B cell (primary cell): ENCODE measurements at regions not wholly inside any gene's neighbourhood (a gene's known extent, or its start where the extent isn't known, plus 50 kb on each side); places are given as distances from the start of the nearest gene placed in this dataset.

ENCODE experiments used
- ATAC-seq: fragments of 200-7000 bp; cut with Tn5 transposase; one replicate; pipeline ENCODE4 v1.10.0; 2021; ENCODE audit warnings: low read depth, mild to moderate bottlenecking, moderate number of reproducible peaks, moderate library complexity
- CTCF ChIA-PET: fragments of 350-600 bp; sonication (Branson Sonifier 250); formaldehyde crosslinking; loops from one replicate; lab custom pipeline; 2021; ENCODE audit warnings: antibody characterized with exemption, inconsistent platforms; lab: Charles Lee
- POLR2A ChIA-PET: fragments of 350-600 bp; sonication (Branson Sonifier 250); formaldehyde crosslinking; loops from one replicate; lab custom pipeline; 2021; ENCODE audit warnings: antibody characterized with exemption; lab: Charles Lee
- DNase-seq: peaks from one replicate; pipeline ENCODE4 v3.0.0; 2013
- H2AFZ ChIP-seq: 2 replicates; pipeline ENCODE4 v1.6.1; 2012; ENCODE audit warnings: mild to moderate bottlenecking, low read depth, low read length; ENCODE audit not compliant: insufficient read depth, poor library complexity, severe bottlenecking
- H3K27ac ChIP-seq, 2 donors: 1 replicate in 1 of 2; 2 replicates in 1 of 2; pipeline ENCODE4 v1.5.1; 2012 to 2013; ENCODE audit warnings: low read length in 2 of 2, mild to moderate bottlenecking in 2 of 2, moderate library complexity in 1 of 2
- H3K27me3 ChIP-seq, 4 experiments: fragments of 200-600 bp in 1 of 4; sonication (generic) in 1 of 4; replicated peaks in 1 of 4; 1 replicate in 2 of 4; 2 replicates in 2 of 4; pipeline versions ENCODE4 v1.6.1 to v1.7.0; 2013 to 2016; ENCODE audit warnings: low read length in 3 of 4, mild to moderate bottlenecking in 2 of 4, mixed read lengths in 1 of 4, moderate library complexity in 1 of 4; ENCODE audit not compliant: insufficient read depth in 4 of 4, control insufficient read depth in 3 of 4; ENCODE audit errors: control extremely low read depth in 1 of 4
- H3K36me3 ChIP-seq, 2 experiments: replicated peaks in 1 of 2; 1 replicate in 1 of 2; 2 replicates in 1 of 2; pipeline versions ENCODE4 v1.6.1 to v1.7.1; 2013; ENCODE audit warnings: low read length in 1 of 2; ENCODE audit not compliant: insufficient read depth in 2 of 2, control insufficient read depth in 1 of 2; ENCODE audit errors: control extremely low read depth in 1 of 2, extremely low read depth in 1 of 2
- H3K4me1 ChIP-seq, 2 donors: fragments of 200-600 bp in 1 of 2; sonication (generic) in 1 of 2; 1 replicate in 1 of 2; 2 replicates in 1 of 2; pipeline versions ENCODE4 v1.5.1 to v1.6.1; 2013 to 2017; ENCODE audit warnings: low read length in 2 of 2; ENCODE audit not compliant: control insufficient read depth in 2 of 2, insufficient read depth in 2 of 2
- H3K4me2 ChIP-seq: replicated peaks from 2 replicates; pipeline ENCODE3; 2012; ENCODE audit warnings: mild to moderate bottlenecking, low read depth, low read length; ENCODE audit not compliant: poor library complexity, severe bottlenecking
- H3K4me3 ChIP-seq, 5 experiments: fragments of 200-600 bp in 1 of 5; sonication (generic) in 1 of 5; 1 replicate in 3 of 5; 2 replicates in 2 of 5; pipeline versions ENCODE4 v1.5.1 to v1.7.0; 2011 to 2016; ENCODE audit warnings: low read length in 4 of 5, mild to moderate bottlenecking in 4 of 5, low read depth in 2 of 5, control low read depth in 1 of 5, moderate library complexity in 1 of 5; ENCODE audit not compliant: insufficient read depth in 1 of 5; ENCODE audit errors: control extremely low read depth in 1 of 5, extremely low read depth in 1 of 5
- H3K79me2 ChIP-seq: fragments of 200-600 bp; sonication (generic); one replicate; pipeline ENCODE4 v1.6.0; 2016; ENCODE audit warnings: low read length; ENCODE audit not compliant: control insufficient read depth, insufficient read depth
- H3K9ac ChIP-seq: fragments of 200-600 bp; sonication (generic); 2 replicates; pipeline ENCODE4 v1.6.1; 2017; ENCODE audit warnings: mild to moderate bottlenecking, low read length, moderate library complexity
- H3K9me3 ChIP-seq, 3 donors: one replicate each; pipeline versions ENCODE4 v1.6.1 to v1.7.1; 2013; ENCODE audit warnings: low read length in 2 of 3; ENCODE audit not compliant: control insufficient read depth in 2 of 3, insufficient read depth in 1 of 3; ENCODE audit errors: control extremely low read depth in 1 of 3
- H4K20me1 ChIP-seq: 2 replicates; pipeline ENCODE4 v1.6.0; 2012; ENCODE audit warnings: mild to moderate bottlenecking, low read length; ENCODE audit not compliant: insufficient read depth, control insufficient read depth, poor library complexity, severe bottlenecking
- H3K27ac Mint-ChIP-seq: one replicate; pipeline ENCODE4 v1.8.0; 2021; ENCODE audit warnings: mixed read lengths
- H3K27me3 Mint-ChIP-seq: one replicate; pipeline ENCODE4 v1.8.0; 2021; ENCODE audit warnings: mixed read lengths
- H3K4me1 Mint-ChIP-seq: one replicate; pipeline ENCODE4 v1.8.0; 2021; ENCODE audit warnings: mixed read lengths
- H3K4me3 Mint-ChIP-seq: one replicate; pipeline ENCODE4 v1.8.0; 2021; ENCODE audit warnings: mixed read lengths
- H3K9me3 Mint-ChIP-seq: one replicate; pipeline ENCODE4 v1.8.0; 2022; ENCODE audit warnings: mixed read lengths; ENCODE audit not compliant: insufficient read depth
- CTCF ChIP-seq: fragments of 200-600 bp; IDR thresholded peaks from one replicate; pipeline ENCODE4 v1.8.0; 2022; ENCODE audit warnings: antibody characterized with exemption, mild to moderate bottlenecking
- EZH2 ChIP-seq: IDR thresholded peaks from 2 replicates; pipeline ENCODE4 v1.6.1; 2012; ENCODE audit warnings: borderline replicate concordance, low read depth, mild to moderate bottlenecking, moderate library complexity, low read length; ENCODE audit not compliant: insufficient read depth, poor library complexity, severe bottlenecking
- WGBS: methylation state at CpG from one replicate; pipeline ENCODE4 v1.1.5; 2013; ENCODE audit warnings: missing lambda C conversion rate; ENCODE audit not compliant: insufficient coverage; 5-methylcytosine and 5-hydroxymethylcytosine counted together
- intact Hi-C: fragments of 100-400 bp; cut with micrococcal nuclease; formaldehyde crosslinking; loops from one replicate; pipeline ENCODE4 v1.10.0; 2022

GRCh38 chr7:83882551-83882950 lies 233.6 kb upstream of the SEMA3E start:
- Mint-ChIP-seq H3K9me3 (no peaks in the 10 kb centered on the region), H3K4me3 (no peak overlapping the region), H3K4me1 (no peaks in the 10 kb centered on the region), H3K27me3 (no peaks in the 10 kb centered on the region), H3K27ac (no peak overlapping the region)
- no peak overlapping the region for H3K9ac ChIP-seq
- no peaks in the 10 kb centered on the region for H3K27me3 ChIP-seq
- H4K20me1 ChIP-seq = no peaks in the 10 kb centered on the region
- no peak overlapping the region for H3K4me2 ChIP-seq
- ChIA-PET POLR2A (no interaction called here), CTCF (no interaction called here)
- TF ChIP-seq EZH2 = no peak
- TF ChIP-seq CTCF = no peak
- no peaks in the 10 kb centered on the region for H3K36me3 ChIP-seq
- H2AFZ ChIP-seq = no peak overlapping the region
- H3K27ac ChIP-seq = no peak overlapping the region
- H3K79me2 ChIP-seq = no peaks in the 10 kb centered on the region
- ATAC-seq (no peak), DNase-seq (no peak)
- no peaks in the 10 kb centered on the region for H3K4me1 ChIP-seq
- no peaks in the 10 kb centered on the region for H3K9me3 ChIP-seq
- intact Hi-C loops = no loop called here
- H3K4me3 ChIP-seq = no peak overlapping the region
- WGBS = no CpG with 5 or more reads among the region's 1 CpG

GRCh38 chr7:83879063-83879462 lies 230.1 kb upstream of the SEMA3E start:
- no peak overlapping the region for H3K9ac ChIP-seq
- H3K9me3 ChIP-seq = no peaks in the 10 kb centered on the region
- no peak overlapping the region for H2AFZ ChIP-seq
- Mint-ChIP-seq H3K27ac (no peak overlapping the region), H3K9me3 (no peaks in the 10 kb centered on the region), H3K4me1 (no peaks in the 10 kb centered on the region), H3K4me3 (no peak overlapping the region), H3K27me3 (no peaks in the 10 kb centered on the region)
- CTCF ChIA-PET = no interaction called here
- H3K4me3 ChIP-seq = no peak overlapping the region
- no peaks in the 10 kb centered on the region for H3K79me2 ChIP-seq
- H3K27ac ChIP-seq = no peak overlapping the region
- POLR2A ChIA-PET = no interaction called here
- no peaks in the 10 kb centered on the region for H3K27me3 ChIP-seq
- DNase-seq (no peak), ATAC-seq (no peak)
- no peaks in the 10 kb centered on the region for H3K4me1 ChIP-seq
- TF ChIP-seq EZH2 (no peak), CTCF (no peak)
- no peaks in the 10 kb centered on the region for H3K36me3 ChIP-seq
- H3K4me2 ChIP-seq = no peak overlapping the region
- intact Hi-C loops = no loop called here
- no CpG with 5 or more reads among the region's 1 CpG for WGBS
- H4K20me1 ChIP-seq = no peaks in the 10 kb centered on the region
